ENCODE measurements at regions not wholly inside any gene's neighbourhood (a gene's known extent, or its start where the extent isn't known, plus 50 kb on each side); places are given as distances from the start of the nearest gene placed in this dataset.

DNA sequence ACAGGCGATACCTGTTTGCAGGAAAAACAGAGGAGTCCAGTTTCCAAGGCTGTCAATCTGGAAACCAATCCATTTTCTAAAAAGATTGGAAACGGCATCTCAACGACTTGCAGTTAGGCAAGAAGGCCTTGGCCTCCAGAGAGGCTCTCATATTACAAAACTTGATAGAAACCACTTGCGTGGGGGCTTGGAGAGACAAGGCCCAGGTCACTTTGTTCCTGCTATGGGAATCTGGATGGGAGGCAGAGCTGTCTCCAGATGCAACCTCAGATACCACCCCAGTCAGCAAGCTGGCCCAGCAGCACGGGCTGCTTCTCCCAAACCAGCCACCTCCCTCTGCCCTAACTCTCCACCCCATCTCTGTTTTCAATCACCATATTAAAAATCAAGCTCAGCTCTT lies 298.8 kb downstream of the TNS1 start (continued):
- no peak for TF ChIP-seq ZNF462 (CRISPR knock-in tag; IDR thresholded peaks at IDR 0.05)
- no peak for TF ChIP-seq EZH2phosphoT487 (IDR thresholded peaks at IDR 0.05; ENCODE audit: unreplicated experiment)
- no peak for TF ChIP-seq ZNF114 (CRISPR knock-in tag; IDR thresholded peaks at IDR 0.05)
- no peak for TF ChIP-seq STAT1 (IDR thresholded peaks at IDR 0.05; ENCODE audit: unreplicated experiment)
- TF ChIP-seq ZNF331 (CRISPR knock-in tag; IDR thresholded peaks at IDR 0.05; ENCODE audit: low read depth), result no peak

DNA sequence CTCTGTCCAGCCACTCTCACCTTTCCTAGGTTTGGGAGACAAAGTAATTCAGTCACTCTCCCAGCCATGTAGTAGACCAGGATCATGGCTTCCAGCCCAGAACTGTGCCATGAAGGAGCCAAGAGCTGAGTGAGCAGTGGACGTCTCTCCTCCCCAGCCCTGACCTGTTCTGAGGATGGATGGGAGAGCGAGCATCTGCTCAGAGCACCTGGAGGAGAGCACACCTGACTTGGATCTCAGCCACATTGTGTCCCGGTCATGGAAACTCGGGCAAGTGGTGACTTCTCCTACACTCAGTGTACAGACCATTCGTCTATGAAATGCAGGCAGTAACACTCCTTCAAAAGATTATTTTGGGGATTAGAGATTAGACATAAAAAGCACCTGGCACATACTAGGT lies 299.7 kb downstream of the TNS1 start:
- H3K4me1 ChIP-seq (ENCODE audit: insufficient read depth), result no peaks in the 10 kb centered on the region

DNA sequence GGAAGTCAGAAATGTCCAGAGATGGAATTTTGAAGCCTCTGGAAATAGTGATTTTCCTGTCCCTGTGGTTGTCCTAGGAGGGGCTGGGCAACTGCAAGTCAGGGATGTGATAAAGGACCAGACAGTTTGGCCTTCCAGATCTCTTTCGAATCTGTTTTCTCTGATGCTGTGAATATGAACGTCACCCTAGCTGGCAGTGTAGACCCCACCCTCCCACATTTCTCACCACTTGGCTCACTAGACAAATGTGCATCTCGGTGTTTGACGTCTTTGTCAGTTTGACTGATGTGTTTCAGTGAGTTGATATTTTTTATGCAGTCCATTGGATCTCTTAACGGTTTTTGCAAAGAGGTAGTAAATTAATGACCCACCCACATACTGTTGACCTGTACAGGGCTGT lies 301.2 kb downstream of the TNS1 start:
- Histone ChIP-seq H3K79me2 (replicated peaks; ENCODE audit: insufficient read depth) (no peaks in the 10 kb centered on the region), H3K27ac (ENCODE audit: low read depth) (no peak overlapping the region), H2AFZ (no peak overlapping the region), H3K4me1 (ENCODE audit: insufficient read depth) (no peaks in the 10 kb centered on the region), H3K36me3 (ENCODE audit: insufficient read depth) (no peaks in the 10 kb centered on the region), H3K9me2 (ENCODE audit: insufficient read depth) (0 out of 2 replicates have a peak, but pooled peaks cover 6% of the 10 kb centered on the region), H3K4me3 (no peak overlapping the region), H4K20me1 (replicated peaks; ENCODE audit: insufficient read depth) (no peaks in the 10 kb centered on the region), H3K27me3 (ENCODE audit: insufficient read depth) (no peaks in the 10 kb centered on the region), H3F3A (replicated peaks; ENCODE audit: low read depth) (no peaks in the 10 kb centered on the region), H3K4me2 (no peak overlapping the region)
- no peaks in the 10 kb centered on the region for H3K9me3 Mint-ChIP-seq
- DNase-seq (ENCODE audit: low spot score), result no peak
- no peak overlapping the region for H3K27ac Mint-ChIP-seq
- no peaks in the 10 kb centered on the region for H3K27me3 Mint-ChIP-seq (ENCODE audit: insufficient read depth, low read depth, poor library complexity)
- H3K36me3 Mint-ChIP-seq (ENCODE audit: low read depth), result no peaks in the 10 kb centered on the region
- H3K4me1 Mint-ChIP-seq, result no peaks in the 10 kb centered on the region
- no peak for ATAC-seq
- no peak overlapping the region for H3K4me3 Mint-ChIP-seq
- no peak for TF ChIP-seq ZNF462 (CRISPR knock-in tag; IDR thresholded peaks at IDR 0.05)

More for the DNA sequence above, 299.7 kb downstream of the TNS1 start:
- Histone ChIP-seq H3K79me2 (replicated peaks; ENCODE audit: insufficient read depth) (no peaks in the 10 kb centered on the region), H2AFZ (no peak overlapping the region), H4K20me1 (replicated peaks; ENCODE audit: insufficient read depth) (no peaks in the 10 kb centered on the region), H3K9me2 (ENCODE audit: insufficient read depth) (0 out of 2 replicates have a peak, but pooled peaks cover 6% of the 10 kb centered on the region), H3K27me3 (ENCODE audit: insufficient read depth) (no peaks in the 10 kb centered on the region), H3K4me2 (no peak overlapping the region), H3K4me3 (no peak overlapping the region), H3F3A (replicated peaks; ENCODE audit: low read depth) (no peaks in the 10 kb centered on the region), H3K36me3 (ENCODE audit: insufficient read depth) (no peaks in the 10 kb centered on the region), H3K27ac (ENCODE audit: low read depth) (no peak overlapping the region)
- H3K4me1 Mint-ChIP-seq, result no peaks in the 10 kb centered on the region
- no peak for TF ChIP-seq ZNF114 (CRISPR knock-in tag; IDR thresholded peaks at IDR 0.05)
- H3K9me3 Mint-ChIP-seq, result no peaks in the 10 kb centered on the region
- no peak for ATAC-seq
- no peak for DNase-seq (ENCODE audit: low spot score)
- no peak overlapping the region for H3K4me3 Mint-ChIP-seq
- H3K27ac Mint-ChIP-seq, result no peak overlapping the region
- no peaks in the 10 kb centered on the region for H3K36me3 Mint-ChIP-seq (ENCODE audit: low read depth)
- no peaks in the 10 kb centered on the region for H3K27me3 Mint-ChIP-seq (ENCODE audit: insufficient read depth, low read depth, poor library complexity)
